ENCODE measurements at regions not wholly inside any gene's neighbourhood (a gene's known extent, or its start where the extent isn't known, plus 50 kb on each side); places are given as distances from the start of the nearest gene placed in this dataset.

DNA sequence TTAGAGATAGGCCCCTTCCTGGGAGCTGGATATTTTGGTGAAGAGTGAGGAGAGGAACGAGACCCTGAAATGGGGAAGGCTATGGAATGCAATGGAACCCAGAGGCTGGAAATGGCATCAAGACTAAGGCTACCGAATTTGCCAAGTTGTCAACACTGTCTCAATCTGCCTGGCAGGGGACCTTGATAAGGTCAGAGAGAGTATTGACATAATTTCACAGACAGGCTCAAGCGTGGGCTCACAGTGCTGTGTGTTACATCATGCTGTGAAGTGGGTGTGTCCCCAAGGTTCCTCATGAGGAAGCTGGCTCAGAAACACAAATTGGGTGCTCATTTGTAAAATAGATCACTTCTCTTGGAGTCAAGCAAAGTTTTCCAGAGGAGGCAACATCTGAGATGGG, 51.8 kb upstream of the CYRIA start (continued):
- TF ChIP-seq, protein P1, sequence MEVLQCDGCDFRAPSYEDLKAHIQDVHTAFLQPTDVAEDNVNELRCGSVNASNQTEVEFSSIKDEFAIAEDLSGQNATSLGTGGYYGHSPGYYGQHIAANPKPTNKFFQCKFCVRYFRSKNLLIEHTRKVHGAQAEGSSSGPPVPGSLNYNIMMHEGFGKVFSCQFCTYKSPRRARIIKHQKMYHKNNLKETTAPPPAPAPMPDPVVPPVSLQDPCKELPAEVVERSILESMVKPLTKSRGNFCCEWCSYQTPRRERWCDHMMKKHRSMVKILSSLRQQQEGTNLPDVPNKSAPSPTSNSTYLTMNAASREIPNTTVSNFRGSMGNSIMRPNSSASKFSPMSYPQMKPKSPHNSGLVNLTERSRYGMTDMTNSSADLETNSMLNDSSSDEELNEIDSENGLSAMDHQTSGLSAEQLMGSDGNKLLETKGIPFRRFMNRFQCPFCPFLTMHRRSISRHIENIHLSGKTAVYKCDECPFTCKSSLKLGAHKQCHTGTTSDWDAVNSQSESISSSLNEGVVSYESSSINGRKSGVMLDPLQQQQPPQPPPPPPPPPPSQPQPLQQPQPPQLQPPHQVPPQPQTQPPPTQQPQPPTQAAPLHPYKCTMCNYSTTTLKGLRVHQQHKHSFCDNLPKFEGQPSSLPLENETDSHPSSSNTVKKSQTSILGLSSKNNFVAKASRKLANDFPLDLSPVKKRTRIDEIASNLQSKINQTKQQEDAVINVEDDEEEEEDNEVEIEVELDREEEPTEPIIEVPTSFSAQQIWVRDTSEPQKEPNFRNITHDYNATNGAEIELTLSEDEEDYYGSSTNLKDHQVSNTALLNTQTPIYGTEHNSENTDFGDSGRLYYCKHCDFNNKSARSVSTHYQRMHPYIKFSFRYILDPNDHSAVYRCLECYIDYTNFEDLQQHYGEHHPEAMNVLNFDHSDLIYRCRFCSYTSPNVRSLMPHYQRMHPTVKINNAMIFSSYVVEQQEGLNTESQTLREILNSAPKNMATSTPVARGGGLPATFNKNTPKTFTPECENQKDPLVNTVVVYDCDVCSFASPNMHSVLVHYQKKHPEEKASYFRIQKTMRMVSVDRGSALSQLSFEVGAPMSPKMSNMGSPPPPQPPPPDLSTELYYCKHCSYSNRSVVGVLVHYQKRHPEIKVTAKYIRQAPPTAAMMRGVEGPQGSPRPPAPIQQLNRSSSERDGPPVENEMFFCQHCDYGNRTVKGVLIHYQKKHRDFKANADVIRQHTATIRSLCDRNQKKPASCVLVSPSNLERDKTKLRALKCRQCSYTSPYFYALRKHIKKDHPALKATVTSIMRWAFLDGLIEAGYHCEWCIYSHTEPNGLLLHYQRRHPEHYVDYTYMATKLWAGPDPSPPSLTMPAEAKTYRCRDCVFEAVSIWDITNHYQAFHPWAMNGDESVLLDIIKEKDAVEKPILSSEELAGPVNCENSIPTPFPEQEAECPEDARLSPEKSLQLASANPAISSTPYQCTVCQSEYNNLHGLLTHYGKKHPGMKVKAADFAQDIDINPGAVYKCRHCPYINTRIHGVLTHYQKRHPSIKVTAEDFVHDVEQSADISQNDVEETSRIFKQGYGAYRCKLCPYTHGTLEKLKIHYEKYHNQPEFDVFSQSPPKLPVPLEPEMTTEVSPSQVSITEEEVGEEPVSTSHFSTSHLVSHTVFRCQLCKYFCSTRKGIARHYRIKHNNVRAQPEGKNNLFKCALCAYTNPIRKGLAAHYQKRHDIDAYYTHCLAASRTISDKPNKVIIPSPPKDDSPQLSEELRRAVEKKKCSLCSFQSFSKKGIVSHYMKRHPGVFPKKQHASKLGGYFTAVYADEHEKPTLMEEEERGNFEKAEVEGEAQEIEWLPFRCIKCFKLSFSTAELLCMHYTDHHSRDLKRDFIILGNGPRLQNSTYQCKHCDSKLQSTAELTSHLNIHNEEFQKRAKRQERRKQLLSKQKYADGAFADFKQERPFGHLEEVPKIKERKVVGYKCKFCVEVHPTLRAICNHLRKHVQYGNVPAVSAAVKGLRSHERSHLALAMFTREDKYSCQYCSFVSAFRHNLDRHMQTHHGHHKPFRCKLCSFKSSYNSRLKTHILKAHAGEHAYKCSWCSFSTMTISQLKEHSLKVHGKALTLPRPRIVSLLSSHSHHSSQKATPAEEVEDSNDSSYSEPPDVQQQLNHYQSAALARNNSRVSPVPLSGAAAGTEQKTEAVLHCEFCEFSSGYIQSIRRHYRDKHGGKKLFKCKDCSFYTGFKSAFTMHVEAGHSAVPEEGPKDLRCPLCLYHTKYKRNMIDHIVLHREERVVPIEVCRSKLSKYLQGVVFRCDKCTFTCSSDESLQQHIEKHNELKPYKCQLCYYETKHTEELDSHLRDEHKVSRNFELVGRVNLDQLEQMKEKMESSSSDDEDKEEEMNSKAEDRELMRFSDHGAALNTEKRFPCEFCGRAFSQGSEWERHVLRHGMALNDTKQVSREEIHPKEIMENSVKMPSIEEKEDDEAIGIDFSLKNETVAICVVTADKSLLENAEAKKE (CRISPR knock-in tag; IDR thresholded peaks at IDR 0.05): no peak

DNA sequence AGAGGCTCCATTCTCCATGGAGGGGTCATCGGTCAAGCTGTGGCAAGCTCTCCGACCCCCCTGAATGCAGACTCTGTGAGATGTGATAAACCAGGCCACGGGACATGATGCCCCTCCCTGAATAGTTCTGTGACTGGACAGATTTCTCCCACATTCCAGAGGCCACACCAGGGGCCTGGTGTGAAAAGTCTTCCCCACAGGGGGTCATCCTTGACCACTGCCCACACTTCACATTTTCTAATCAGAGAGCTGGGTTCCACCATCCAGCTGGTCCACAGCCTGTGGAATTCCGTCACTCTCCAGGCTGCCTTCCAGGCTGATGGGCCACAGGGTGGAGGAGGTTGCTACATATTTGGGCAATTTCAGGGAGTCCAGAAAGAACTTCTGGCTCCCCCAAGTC, 51.3 kb upstream of the CYRIA start:
- no peaks in the 10 kb centered on the region for H4K20me1 ChIP-seq (replicated peaks; ENCODE audit: insufficient read depth)
- Mint-ChIP-seq H3K36me3 (ENCODE audit: low read depth) (no peaks in the 10 kb centered on the region), H3K4me1 (no peaks in the 10 kb centered on the region), H3K27ac (no peak overlapping the region; the same call in 1 of the 2 replicates), H3K9me3 (no peaks in the 10 kb centered on the region), H3K27me3 (ENCODE audit: insufficient read depth, low read depth, poor library complexity) (no peaks in the 10 kb centered on the region), H3K4me3 (no peak overlapping the region)
- no peaks in the 10 kb centered on the region for H3K79me2 ChIP-seq (replicated peaks; ENCODE audit: insufficient read depth)
- H3K9me2 ChIP-seq (ENCODE audit: insufficient read depth): no peaks in the 10 kb centered on the region
- H3K4me1 ChIP-seq (ENCODE audit: insufficient read depth): no peaks in the 10 kb centered on the region
- no peaks in the 10 kb centered on the region for H3K36me3 ChIP-seq (ENCODE audit: insufficient read depth)
- H3K4me3 ChIP-seq: no peak overlapping the region
- DNase-seq (ENCODE audit: low spot score) (no peak), ATAC-seq (no peak)
- H3K27me3 ChIP-seq (ENCODE audit: insufficient read depth): no peaks in the 10 kb centered on the region
- no peak overlapping the region for H3K4me2 ChIP-seq
- H2AFZ ChIP-seq: no peak overlapping the region
- H3K27ac ChIP-seq (ENCODE audit: low read depth): no peak overlapping the region
- no peaks in the 10 kb centered on the region for H3F3A ChIP-seq (replicated peaks; ENCODE audit: low read depth)
- TF ChIP-seq ZNF114 (CRISPR knock-in tag; IDR thresholded peaks at IDR 0.05): no peak
- TF ChIP-seq CREB1 (CRISPR knock-in tag; IDR thresholded peaks at IDR 0.05; ENCODE audit: low read depth): no peak
- no peak for TF ChIP-seq JUNB (IDR thresholded peaks at IDR 0.05; ENCODE audit: unreplicated experiment)
- no peak for TF ChIP-seq NANOG (IDR thresholded peaks at IDR 0.05; ENCODE audit: borderline replicate concordance)
- TF ChIP-seq, protein P1 (CRISPR knock-in tag; IDR thresholded peaks at IDR 0.05): no peak
- TF ChIP-seq, protein P2, sequence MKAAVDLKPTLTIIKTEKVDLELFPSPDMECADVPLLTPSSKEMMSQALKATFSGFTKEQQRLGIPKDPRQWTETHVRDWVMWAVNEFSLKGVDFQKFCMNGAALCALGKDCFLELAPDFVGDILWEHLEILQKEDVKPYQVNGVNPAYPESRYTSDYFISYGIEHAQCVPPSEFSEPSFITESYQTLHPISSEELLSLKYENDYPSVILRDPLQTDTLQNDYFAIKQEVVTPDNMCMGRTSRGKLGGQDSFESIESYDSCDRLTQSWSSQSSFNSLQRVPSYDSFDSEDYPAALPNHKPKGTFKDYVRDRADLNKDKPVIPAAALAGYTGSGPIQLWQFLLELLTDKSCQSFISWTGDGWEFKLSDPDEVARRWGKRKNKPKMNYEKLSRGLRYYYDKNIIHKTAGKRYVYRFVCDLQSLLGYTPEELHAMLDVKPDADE (IDR thresholded peaks at IDR 0.05): no peak
- no peak for TF ChIP-seq EZH2 (IDR thresholded peaks at IDR 0.05; ENCODE audit: low read depth, unreplicated experiment)
- TF ChIP-seq EZH2phosphoT487 (IDR thresholded peaks at IDR 0.05; ENCODE audit: unreplicated experiment): no peak
- no peak for TF ChIP-seq ZNF331 (CRISPR knock-in tag; IDR thresholded peaks at IDR 0.05; ENCODE audit: low read depth)
- no peak for TF ChIP-seq STAT1 (IDR thresholded peaks at IDR 0.05; ENCODE audit: unreplicated experiment)

All from GM23338 (cell line).